ENCODE measurements at regions not wholly inside any gene's neighbourhood (a gene's known extent, or its start where the extent isn't known, plus 50 kb on each side); places are given as distances from the start of the nearest gene placed in this dataset.

DNA sequence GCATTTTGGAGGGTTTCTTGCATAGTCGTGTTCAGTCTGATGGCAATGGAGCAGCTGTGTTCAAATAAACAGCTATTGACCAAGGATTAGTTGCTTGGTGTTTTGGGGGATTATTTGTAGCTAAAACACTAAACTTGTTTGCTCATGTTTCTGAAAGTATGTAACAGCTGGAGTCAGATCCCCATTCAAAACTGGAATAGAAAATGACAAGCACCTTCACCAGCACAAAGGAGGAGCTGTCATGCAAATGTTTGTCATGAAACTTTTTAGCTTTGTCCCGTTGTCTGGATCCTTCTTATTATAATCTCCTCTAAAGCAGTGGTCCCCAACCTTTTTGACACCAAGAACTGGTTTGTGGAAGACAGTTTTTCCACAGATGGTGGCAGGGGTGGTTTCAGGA, 96.9 kb upstream of the ZNF236 start:
- TF ChIP-seq, protein P1, sequence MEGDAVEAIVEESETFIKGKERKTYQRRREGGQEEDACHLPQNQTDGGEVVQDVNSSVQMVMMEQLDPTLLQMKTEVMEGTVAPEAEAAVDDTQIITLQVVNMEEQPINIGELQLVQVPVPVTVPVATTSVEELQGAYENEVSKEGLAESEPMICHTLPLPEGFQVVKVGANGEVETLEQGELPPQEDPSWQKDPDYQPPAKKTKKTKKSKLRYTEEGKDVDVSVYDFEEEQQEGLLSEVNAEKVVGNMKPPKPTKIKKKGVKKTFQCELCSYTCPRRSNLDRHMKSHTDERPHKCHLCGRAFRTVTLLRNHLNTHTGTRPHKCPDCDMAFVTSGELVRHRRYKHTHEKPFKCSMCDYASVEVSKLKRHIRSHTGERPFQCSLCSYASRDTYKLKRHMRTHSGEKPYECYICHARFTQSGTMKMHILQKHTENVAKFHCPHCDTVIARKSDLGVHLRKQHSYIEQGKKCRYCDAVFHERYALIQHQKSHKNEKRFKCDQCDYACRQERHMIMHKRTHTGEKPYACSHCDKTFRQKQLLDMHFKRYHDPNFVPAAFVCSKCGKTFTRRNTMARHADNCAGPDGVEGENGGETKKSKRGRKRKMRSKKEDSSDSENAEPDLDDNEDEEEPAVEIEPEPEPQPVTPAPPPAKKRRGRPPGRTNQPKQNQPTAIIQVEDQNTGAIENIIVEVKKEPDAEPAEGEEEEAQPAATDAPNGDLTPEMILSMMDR (IDR thresholded peaks at IDR 0.05; ENCODE audit: low read length), result no peak
- TF ChIP-seq EZH2 (IDR thresholded peaks at IDR 0.05; ENCODE audit: borderline replicate concordance, low read length), result no peak
